ENCODE measurements at regions not wholly inside any gene's neighbourhood (a gene's known extent, or its start where the extent isn't known, plus 50 kb on each side); places are given as distances from the start of the nearest gene placed in this dataset.

GRCh38 chr2:107187870-107188269 is 301.9 kb upstream of the ST6GAL2 start:
- TF ChIP-seq CTCF (IDR thresholded peaks at IDR 0.05; ENCODE audit: low read depth, low read length, poor library complexity, severe bottlenecking): no peak
- no peak for TF ChIP-seq EZH2phosphoT487 (IDR thresholded peaks at IDR 0.05; ENCODE audit: borderline replicate concordance, low read length)
